Astrocyte of the spinal cord (primary cell): ENCODE measurements at regions not wholly inside any gene's neighbourhood (a gene's known extent, or its start where the extent isn't known, plus 50 kb on each side); places are given as distances from the start of the nearest gene placed in this dataset.
A peak's percentile ranks its signal among the peaks of the same experiment; 100 is the strongest.

Source experiments
- DNase-seq: peaks from one replicate; pipeline ENCODE4 v3.0.0; 2011; ENCODE audit warnings: low read depth, low spot score
- H3K4me3 ChIP-seq: 2 replicates; pipeline ENCODE4 v1.5.1; 2011; ENCODE audit warnings: low read depth, mild to moderate bottlenecking, low read length, moderate library complexity
- CTCF ChIP-seq: IDR thresholded peaks from 2 replicates; pipeline ENCODE4 v1.5.1; 2012; ENCODE audit warnings: low read depth, mild to moderate bottlenecking, low read length, inconsistent platforms
- in situ Hi-C: cut with HindIII; loops from 2 replicates; pipeline ENCODE4 v1.10.0; 2017; ENCODE audit warnings: low sequenced_read_pairs

GRCh38 chr13:47166336-47166735 lies 269.5 kb upstream of the HTR2A start:
- in situ Hi-C loops: no loop called here

GRCh38 chr13:47159853-47160550 lies 263.1 kb upstream of the HTR2A start:
- no peak for DNase-seq
- H3K4me3 ChIP-seq: no peak overlapping the region
- in situ Hi-C loops: no loop called here
- TF ChIP-seq CTCF: no peak

More at GRCh38 chr13:47166336-47166735, 269.5 kb upstream of the HTR2A start:
- no peak overlapping the region for H3K4me3 ChIP-seq
- DNase-seq: no peak
- no peak for TF ChIP-seq CTCF

GRCh38 chr13:47158593-47158992 lies 261.7 kb upstream of the HTR2A start:
- no peak overlapping the region for H3K4me3 ChIP-seq
- DNase-seq: no peak
- TF ChIP-seq CTCF: no peak
- in situ Hi-C loops: no loop called here

- in situ Hi-C loops: no loop called here
- no peak overlapping the region for H3K4me3 ChIP-seq
- peak; percentile 11 for DNase-seq
- no peak for TF ChIP-seq CTCF
Observed at GRCh38 chr13:47148543-47148942, 251.7 kb upstream of the HTR2A start.

- no peak overlapping the region for H3K4me3 ChIP-seq
- no peak for DNase-seq
- in situ Hi-C loops: no loop called here
- TF ChIP-seq CTCF: no peak
Observed at GRCh38 chr13:47147812-47148119, 250.9 kb upstream of the HTR2A start.

- H3K4me3 ChIP-seq: no peak overlapping the region
- DNase-seq: no peak
- in situ Hi-C loops: no loop called here
- TF ChIP-seq CTCF: no peak
Observed at GRCh38 chr13:47146991-47147811, 250.3 kb upstream of the HTR2A start.
